ENCODE measurements at regions not wholly inside any gene's neighbourhood (a gene's known extent, or its start where the extent isn't known, plus 50 kb on each side); places are given as distances from the start of the nearest gene placed in this dataset.

GRCh38 chr7:16261100-16261499 is 160.2 kb downstream of the CRPPA start:
- Histone ChIP-seq H3K79me2 (replicated peaks; ENCODE audit: insufficient read depth) (no peaks in the 10 kb centered on the region), H3K27me3 (ENCODE audit: insufficient read depth) (no peaks in the 10 kb centered on the region), H3K9me2 (ENCODE audit: insufficient read depth) (no peaks in the 10 kb centered on the region), H3K27ac (ENCODE audit: low read depth) (no peak overlapping the region), H3K4me3 (no peak overlapping the region), H3K4me1 (ENCODE audit: insufficient read depth) (no peaks in the 10 kb centered on the region; the same call in 1 of the 2 replicates), H3K4me2 (no peak overlapping the region), H4K20me1 (replicated peaks; ENCODE audit: insufficient read depth) (no peaks in the 10 kb centered on the region), H2AFZ (no peak overlapping the region), H3K36me3 (ENCODE audit: insufficient read depth) (no peaks in the 10 kb centered on the region), H3F3A (replicated peaks; ENCODE audit: low read depth) (no peaks in the 10 kb centered on the region)
- H3K27me3 Mint-ChIP-seq (ENCODE audit: insufficient read depth, low read depth, poor library complexity), result no peaks in the 10 kb centered on the region
- no peak for ATAC-seq
- H3K27ac Mint-ChIP-seq, result no peak overlapping the region; the same call in 1 of the 2 replicates
- peaks cover 3% of the 10 kb centered on the region; the same call in 2 of the 3 replicates for H3K4me1 Mint-ChIP-seq
- peaks cover 3% of the 10 kb centered on the region; the same call in 1 of the 3 replicates for H3K9me3 Mint-ChIP-seq
- H3K4me3 Mint-ChIP-seq, result no peak overlapping the region
- H3K36me3 Mint-ChIP-seq (ENCODE audit: low read depth), result no peaks in the 10 kb centered on the region
- TF ChIP-seq ETS1 (IDR thresholded peaks at IDR 0.05) (no peak), ZNF462 (CRISPR knock-in tag; IDR thresholded peaks at IDR 0.05) (no peak), EZH2phosphoT487 (IDR thresholded peaks at IDR 0.05; ENCODE audit: unreplicated experiment) (no peak), CTCF (conservative IDR thresholded peaks at IDR 0.05; ENCODE audit: low read depth in 2 of 2) (no peak), REST (IDR thresholded peaks at IDR 0.05; ENCODE audit: unreplicated experiment) (no peak), ZNF331 (CRISPR knock-in tag; IDR thresholded peaks at IDR 0.05; ENCODE audit: low read depth) (no peak), POLR2AphosphoS5 (IDR thresholded peaks at IDR 0.05; ENCODE audit: low read depth) (no peak), CREB1 (CRISPR knock-in tag; IDR thresholded peaks at IDR 0.05; ENCODE audit: low read depth) (no peak)
- no peak for DNase-seq (ENCODE audit: low spot score)

Data from GM23338 (cell line).